GM23338 (cell line): ENCODE measurements at regions not wholly inside any gene's neighbourhood (a gene's known extent, or its start where the extent isn't known, plus 50 kb on each side); places are given as distances from the start of the nearest gene placed in this dataset.

ENCODE experiments used
- ATAC-seq: fragments of 200-7000 bp; cut with Tn5 transposase; 3 replicates; pipeline ENCODE4 v1.9.1; 2020
- DNase-seq: peaks from one replicate; pipeline ENCODE4 v3.0.0-alpha.2; 2015; ENCODE audit warnings: low spot score
- H2AFZ ChIP-seq: fragments of 200-600 bp; sonication (generic); 2 replicates; pipeline ENCODE4 v1.8.0; 2016; ENCODE audit warnings: antibody characterized with exemption, mild to moderate bottlenecking, moderate library complexity
- H3F3A ChIP-seq: fragments of 200-600 bp; sonication (generic); replicated peaks from 2 replicates; pipeline ENCODE4 v1.8.0; 2017; ENCODE audit warnings: antibody characterized with exemption, mixed run types, low read depth
- H3K27ac ChIP-seq: fragments of 200-600 bp; sonication (generic); 2 replicates; pipeline ENCODE4 v1.6.1; 2016; ENCODE audit warnings: low read depth
- H3K27me3 ChIP-seq: fragments of 200-600 bp; sonication (generic); 2 replicates; pipeline ENCODE4 v1.8.0; 2016; ENCODE audit warnings: mild to moderate bottlenecking, mixed run types, moderate library complexity; ENCODE audit not compliant: insufficient read depth
- H3K36me3 ChIP-seq: fragments of 200-600 bp; sonication (generic); 2 replicates; pipeline ENCODE4 v1.8.0; 2016; ENCODE audit warnings: mild to moderate bottlenecking; ENCODE audit not compliant: insufficient read depth
- H3K4me1 ChIP-seq: fragments of 200-600 bp; sonication (generic); 2 replicates; pipeline ENCODE4 v1.8.0; 2016; ENCODE audit warnings: mild to moderate bottlenecking, moderate library complexity; ENCODE audit not compliant: insufficient read depth
- H3K4me2 ChIP-seq: fragments of 200-600 bp; sonication (generic); 2 replicates; pipeline ENCODE4 v1.7.1; 2017; ENCODE audit warnings: mixed run types
- H3K4me3 ChIP-seq: fragments of 200-600 bp; sonication (generic); 2 replicates; pipeline ENCODE4 v1.6.1; 2016; ENCODE audit warnings: mixed run types
- H3K79me2 ChIP-seq: fragments of 200-600 bp; sonication (generic); replicated peaks from 2 replicates; pipeline ENCODE4 v1.8.0; 2017; ENCODE audit warnings: mild to moderate bottlenecking; ENCODE audit not compliant: insufficient read depth
- H3K9me2 ChIP-seq: fragments of 200-600 bp; sonication (generic); 2 replicates; pipeline ENCODE4 v1.8.0; 2017; ENCODE audit not compliant: insufficient read depth
- H4K20me1 ChIP-seq: fragments of 200-600 bp; sonication (generic); replicated peaks from 2 replicates; pipeline ENCODE4 v1.8.0; 2017; ENCODE audit warnings: mild to moderate bottlenecking; ENCODE audit not compliant: insufficient read depth
- H3K27ac Mint-ChIP-seq: 2 replicates; pipeline ENCODE4 v1.8.0; 2020; ENCODE audit warnings: inconsistent platforms, mild to moderate bottlenecking, moderate library complexity, mixed read lengths
- H3K27me3 Mint-ChIP-seq: 3 replicates; pipeline ENCODE4 v1.8.0; 2022; ENCODE audit warnings: low read depth, mild to moderate bottlenecking, moderate library complexity, mixed read lengths, inconsistent platforms; ENCODE audit not compliant: insufficient read depth, poor library complexity
- H3K36me3 Mint-ChIP-seq: 3 replicates; pipeline ENCODE4 v1.8.0; 2021; ENCODE audit warnings: low read depth, mild to moderate bottlenecking, inconsistent platforms, moderate library complexity, mixed read lengths
- H3K4me1 Mint-ChIP-seq: 3 replicates; pipeline ENCODE4 v1.8.0; 2020; ENCODE audit warnings: mild to moderate bottlenecking, inconsistent platforms, mixed read lengths
- H3K4me3 Mint-ChIP-seq: 3 replicates; pipeline ENCODE4 v1.8.0; 2021; ENCODE audit warnings: moderate library complexity, mild to moderate bottlenecking, inconsistent platforms, mixed read lengths
- H3K9me3 Mint-ChIP-seq: 3 replicates; pipeline ENCODE4 v1.8.0; 2020; ENCODE audit warnings: moderate library complexity, mild to moderate bottlenecking, inconsistent platforms, mixed read lengths
- CREB1 ChIP-seq: fragments of 250-450 bp; sonication (Bioruptor Pico); IDR thresholded peaks from 2 replicates; pipeline ENCODE4 v1.5.0; 2020; ENCODE audit warnings: low read depth, mild to moderate bottlenecking, moderate library complexity
- EZH2phosphoT487 ChIP-seq: fragments of 200-600 bp; sonication (generic); IDR thresholded peaks from one replicate; pipeline ENCODE4 v1.8.1; 2018; ENCODE audit warnings: antibody characterized with exemption; ENCODE audit not compliant: unreplicated experiment
- JUNB ChIP-seq: IDR thresholded peaks from one replicate; pipeline ENCODE4 v1.6.1; 2016; ENCODE audit warnings: antibody characterized with exemption; ENCODE audit not compliant: unreplicated experiment
- NANOG ChIP-seq: IDR thresholded peaks from 2 replicates; pipeline ENCODE4 v1.6.1; 2016; ENCODE audit warnings: antibody characterized with exemption, borderline replicate concordance
- POLR2AphosphoS5 ChIP-seq: IDR thresholded peaks from 2 replicates; pipeline ENCODE4 v1.6.1; 2016; ENCODE audit warnings: antibody characterized with exemption, low read depth
- ZNF114 ChIP-seq: fragments of 250-450 bp; sonication (Bioruptor Pico); IDR thresholded peaks from 2 replicates; pipeline ENCODE4 v1.5.0; 2020; ENCODE audit warnings: mild to moderate bottlenecking, moderate library complexity
- ZNF331 ChIP-seq: fragments of 250-450 bp; sonication (Bioruptor Pico); IDR thresholded peaks from 2 replicates; pipeline ENCODE4 v1.5.0; 2020; ENCODE audit warnings: low read depth, mild to moderate bottlenecking, moderate library complexity
- TF ChIP-seq, protein P1 (sequence below): IDR thresholded peaks from 2 replicates; pipeline ENCODE4 v1.6.1; 2016; ENCODE audit warnings: antibody characterized with exemption
- TF ChIP-seq, protein P2 (sequence below): fragments of 250-450 bp; sonication (Bioruptor Pico); IDR thresholded peaks from 2 replicates; pipeline ENCODE4 v1.5.0; 2020; ENCODE audit warnings: mild to moderate bottlenecking, moderate library complexity
- TF ChIP-seq, protein P3 (sequence below): IDR thresholded peaks from one replicate; pipeline ENCODE4 v1.6.1; 2018; ENCODE audit warnings: antibody characterized with exemption; ENCODE audit not compliant: unreplicated experiment

- TF ChIP-seq EZH2phosphoT487, result no peak
- no peak for TF ChIP-seq ZNF331
- TF ChIP-seq, protein P1, sequence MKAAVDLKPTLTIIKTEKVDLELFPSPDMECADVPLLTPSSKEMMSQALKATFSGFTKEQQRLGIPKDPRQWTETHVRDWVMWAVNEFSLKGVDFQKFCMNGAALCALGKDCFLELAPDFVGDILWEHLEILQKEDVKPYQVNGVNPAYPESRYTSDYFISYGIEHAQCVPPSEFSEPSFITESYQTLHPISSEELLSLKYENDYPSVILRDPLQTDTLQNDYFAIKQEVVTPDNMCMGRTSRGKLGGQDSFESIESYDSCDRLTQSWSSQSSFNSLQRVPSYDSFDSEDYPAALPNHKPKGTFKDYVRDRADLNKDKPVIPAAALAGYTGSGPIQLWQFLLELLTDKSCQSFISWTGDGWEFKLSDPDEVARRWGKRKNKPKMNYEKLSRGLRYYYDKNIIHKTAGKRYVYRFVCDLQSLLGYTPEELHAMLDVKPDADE, result no peak
- TF ChIP-seq, protein P2, sequence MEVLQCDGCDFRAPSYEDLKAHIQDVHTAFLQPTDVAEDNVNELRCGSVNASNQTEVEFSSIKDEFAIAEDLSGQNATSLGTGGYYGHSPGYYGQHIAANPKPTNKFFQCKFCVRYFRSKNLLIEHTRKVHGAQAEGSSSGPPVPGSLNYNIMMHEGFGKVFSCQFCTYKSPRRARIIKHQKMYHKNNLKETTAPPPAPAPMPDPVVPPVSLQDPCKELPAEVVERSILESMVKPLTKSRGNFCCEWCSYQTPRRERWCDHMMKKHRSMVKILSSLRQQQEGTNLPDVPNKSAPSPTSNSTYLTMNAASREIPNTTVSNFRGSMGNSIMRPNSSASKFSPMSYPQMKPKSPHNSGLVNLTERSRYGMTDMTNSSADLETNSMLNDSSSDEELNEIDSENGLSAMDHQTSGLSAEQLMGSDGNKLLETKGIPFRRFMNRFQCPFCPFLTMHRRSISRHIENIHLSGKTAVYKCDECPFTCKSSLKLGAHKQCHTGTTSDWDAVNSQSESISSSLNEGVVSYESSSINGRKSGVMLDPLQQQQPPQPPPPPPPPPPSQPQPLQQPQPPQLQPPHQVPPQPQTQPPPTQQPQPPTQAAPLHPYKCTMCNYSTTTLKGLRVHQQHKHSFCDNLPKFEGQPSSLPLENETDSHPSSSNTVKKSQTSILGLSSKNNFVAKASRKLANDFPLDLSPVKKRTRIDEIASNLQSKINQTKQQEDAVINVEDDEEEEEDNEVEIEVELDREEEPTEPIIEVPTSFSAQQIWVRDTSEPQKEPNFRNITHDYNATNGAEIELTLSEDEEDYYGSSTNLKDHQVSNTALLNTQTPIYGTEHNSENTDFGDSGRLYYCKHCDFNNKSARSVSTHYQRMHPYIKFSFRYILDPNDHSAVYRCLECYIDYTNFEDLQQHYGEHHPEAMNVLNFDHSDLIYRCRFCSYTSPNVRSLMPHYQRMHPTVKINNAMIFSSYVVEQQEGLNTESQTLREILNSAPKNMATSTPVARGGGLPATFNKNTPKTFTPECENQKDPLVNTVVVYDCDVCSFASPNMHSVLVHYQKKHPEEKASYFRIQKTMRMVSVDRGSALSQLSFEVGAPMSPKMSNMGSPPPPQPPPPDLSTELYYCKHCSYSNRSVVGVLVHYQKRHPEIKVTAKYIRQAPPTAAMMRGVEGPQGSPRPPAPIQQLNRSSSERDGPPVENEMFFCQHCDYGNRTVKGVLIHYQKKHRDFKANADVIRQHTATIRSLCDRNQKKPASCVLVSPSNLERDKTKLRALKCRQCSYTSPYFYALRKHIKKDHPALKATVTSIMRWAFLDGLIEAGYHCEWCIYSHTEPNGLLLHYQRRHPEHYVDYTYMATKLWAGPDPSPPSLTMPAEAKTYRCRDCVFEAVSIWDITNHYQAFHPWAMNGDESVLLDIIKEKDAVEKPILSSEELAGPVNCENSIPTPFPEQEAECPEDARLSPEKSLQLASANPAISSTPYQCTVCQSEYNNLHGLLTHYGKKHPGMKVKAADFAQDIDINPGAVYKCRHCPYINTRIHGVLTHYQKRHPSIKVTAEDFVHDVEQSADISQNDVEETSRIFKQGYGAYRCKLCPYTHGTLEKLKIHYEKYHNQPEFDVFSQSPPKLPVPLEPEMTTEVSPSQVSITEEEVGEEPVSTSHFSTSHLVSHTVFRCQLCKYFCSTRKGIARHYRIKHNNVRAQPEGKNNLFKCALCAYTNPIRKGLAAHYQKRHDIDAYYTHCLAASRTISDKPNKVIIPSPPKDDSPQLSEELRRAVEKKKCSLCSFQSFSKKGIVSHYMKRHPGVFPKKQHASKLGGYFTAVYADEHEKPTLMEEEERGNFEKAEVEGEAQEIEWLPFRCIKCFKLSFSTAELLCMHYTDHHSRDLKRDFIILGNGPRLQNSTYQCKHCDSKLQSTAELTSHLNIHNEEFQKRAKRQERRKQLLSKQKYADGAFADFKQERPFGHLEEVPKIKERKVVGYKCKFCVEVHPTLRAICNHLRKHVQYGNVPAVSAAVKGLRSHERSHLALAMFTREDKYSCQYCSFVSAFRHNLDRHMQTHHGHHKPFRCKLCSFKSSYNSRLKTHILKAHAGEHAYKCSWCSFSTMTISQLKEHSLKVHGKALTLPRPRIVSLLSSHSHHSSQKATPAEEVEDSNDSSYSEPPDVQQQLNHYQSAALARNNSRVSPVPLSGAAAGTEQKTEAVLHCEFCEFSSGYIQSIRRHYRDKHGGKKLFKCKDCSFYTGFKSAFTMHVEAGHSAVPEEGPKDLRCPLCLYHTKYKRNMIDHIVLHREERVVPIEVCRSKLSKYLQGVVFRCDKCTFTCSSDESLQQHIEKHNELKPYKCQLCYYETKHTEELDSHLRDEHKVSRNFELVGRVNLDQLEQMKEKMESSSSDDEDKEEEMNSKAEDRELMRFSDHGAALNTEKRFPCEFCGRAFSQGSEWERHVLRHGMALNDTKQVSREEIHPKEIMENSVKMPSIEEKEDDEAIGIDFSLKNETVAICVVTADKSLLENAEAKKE (CRISPR knock-in tag), result no peak
- no peak for TF ChIP-seq JUNB
- no peak for TF ChIP-seq ZNF114 (CRISPR knock-in tag)
- no peak for TF ChIP-seq POLR2AphosphoS5
- TF ChIP-seq, protein P3, sequence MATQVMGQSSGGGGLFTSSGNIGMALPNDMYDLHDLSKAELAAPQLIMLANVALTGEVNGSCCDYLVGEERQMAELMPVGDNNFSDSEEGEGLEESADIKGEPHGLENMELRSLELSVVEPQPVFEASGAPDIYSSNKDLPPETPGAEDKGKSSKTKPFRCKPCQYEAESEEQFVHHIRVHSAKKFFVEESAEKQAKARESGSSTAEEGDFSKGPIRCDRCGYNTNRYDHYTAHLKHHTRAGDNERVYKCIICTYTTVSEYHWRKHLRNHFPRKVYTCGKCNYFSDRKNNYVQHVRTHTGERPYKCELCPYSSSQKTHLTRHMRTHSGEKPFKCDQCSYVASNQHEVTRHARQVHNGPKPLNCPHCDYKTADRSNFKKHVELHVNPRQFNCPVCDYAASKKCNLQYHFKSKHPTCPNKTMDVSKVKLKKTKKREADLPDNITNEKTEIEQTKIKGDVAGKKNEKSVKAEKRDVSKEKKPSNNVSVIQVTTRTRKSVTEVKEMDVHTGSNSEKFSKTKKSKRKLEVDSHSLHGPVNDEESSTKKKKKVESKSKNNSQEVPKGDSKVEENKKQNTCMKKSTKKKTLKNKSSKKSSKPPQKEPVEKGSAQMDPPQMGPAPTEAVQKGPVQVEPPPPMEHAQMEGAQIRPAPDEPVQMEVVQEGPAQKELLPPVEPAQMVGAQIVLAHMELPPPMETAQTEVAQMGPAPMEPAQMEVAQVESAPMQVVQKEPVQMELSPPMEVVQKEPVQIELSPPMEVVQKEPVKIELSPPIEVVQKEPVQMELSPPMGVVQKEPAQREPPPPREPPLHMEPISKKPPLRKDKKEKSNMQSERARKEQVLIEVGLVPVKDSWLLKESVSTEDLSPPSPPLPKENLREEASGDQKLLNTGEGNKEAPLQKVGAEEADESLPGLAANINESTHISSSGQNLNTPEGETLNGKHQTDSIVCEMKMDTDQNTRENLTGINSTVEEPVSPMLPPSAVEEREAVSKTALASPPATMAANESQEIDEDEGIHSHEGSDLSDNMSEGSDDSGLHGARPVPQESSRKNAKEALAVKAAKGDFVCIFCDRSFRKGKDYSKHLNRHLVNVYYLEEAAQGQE, result no peak
- no peak for TF ChIP-seq CREB1 (CRISPR knock-in tag)
- TF ChIP-seq NANOG, result no peak
- no peaks in the 10 kb centered on the region for H3K79me2 ChIP-seq
- no peak overlapping the region for H3K4me3 ChIP-seq
- no peak overlapping the region for H3K27ac ChIP-seq
- no peak overlapping the region for H3K4me3 Mint-ChIP-seq
- H3K4me2 ChIP-seq, result no peak overlapping the region
- H3K9me3 Mint-ChIP-seq, result peaks cover 75% of the 10 kb centered on the region
- H3K4me1 Mint-ChIP-seq, result no peaks in the 10 kb centered on the region
- no peaks in the 10 kb centered on the region for H3K36me3 ChIP-seq
- peaks cover 5% of the 10 kb centered on the region for H3K27me3 Mint-ChIP-seq
- H3K9me2 ChIP-seq, result no peaks in the 10 kb centered on the region
- no peaks in the 10 kb centered on the region for H3K4me1 ChIP-seq
- no peaks in the 10 kb centered on the region for H3F3A ChIP-seq
- peaks cover 20% of the 10 kb centered on the region for H3K36me3 Mint-ChIP-seq
- no peak overlapping the region for H3K27ac Mint-ChIP-seq
- no peak for DNase-seq
- no peaks in the 10 kb centered on the region for H4K20me1 ChIP-seq
- H2AFZ ChIP-seq, result no peak overlapping the region
- ATAC-seq, result no peak
- H3K27me3 ChIP-seq, result no peaks in the 10 kb centered on the region
Observed at GRCh38 chr9:64066736-64067368, 1218.2 kb downstream of the FOXD4L5 start.
